Endodermal cell (in vitro differentiated cells): ENCODE measurements at regions not wholly inside any gene's neighbourhood (a gene's known extent, or its start where the extent isn't known, plus 50 kb on each side); places are given as distances from the start of the nearest gene placed in this dataset.

Experiments
- DNase-seq: peaks from one replicate; pipeline ENCODE4 v3.0.0-alpha.2; 2017
- H3K27ac ChIP-seq: 2 replicates; pipeline ENCODE4 v1.5.1; 2013; ENCODE audit warnings: mild to moderate bottlenecking, low read depth, low read length, moderate library complexity
- H3K27me3 ChIP-seq: 2 replicates; pipeline ENCODE4 v1.6.1; 2013; ENCODE audit warnings: mild to moderate bottlenecking, low read length, moderate library complexity; ENCODE audit not compliant: insufficient read depth, control insufficient read depth, poor library complexity, severe bottlenecking
- H3K36me3 ChIP-seq: 2 replicates; pipeline ENCODE4 v1.7.0; 2013; ENCODE audit warnings: mild to moderate bottlenecking, low read length, moderate library complexity; ENCODE audit not compliant: control insufficient read depth, insufficient read depth
- H3K4me1 ChIP-seq: one replicate; pipeline ENCODE4 v1.7.0; 2013; ENCODE audit warnings: low read length; ENCODE audit not compliant: control insufficient read depth, insufficient read depth
- H3K4me3 ChIP-seq: 2 replicates; pipeline ENCODE4 v1.5.1; 2013; ENCODE audit warnings: mild to moderate bottlenecking, low read length, moderate library complexity
- H3K9ac ChIP-seq: 2 replicates; pipeline ENCODE4 v1.6.1; 2013; ENCODE audit warnings: mild to moderate bottlenecking, low read length, moderate library complexity; ENCODE audit not compliant: poor library complexity, severe bottlenecking; ENCODE audit errors: extremely low read depth
- H3K9me3 ChIP-seq: 2 replicates; pipeline ENCODE4 v1.6.1; 2013; ENCODE audit warnings: mild to moderate bottlenecking, low read length, moderate library complexity; ENCODE audit not compliant: control insufficient read depth
- H3K27ac Mint-ChIP-seq: 2 replicates; pipeline ENCODE4 v1.8.0; 2020; ENCODE audit warnings: mixed read lengths
- H3K27me3 Mint-ChIP-seq: 2 replicates; pipeline ENCODE4 v1.8.0; 2021; ENCODE audit warnings: mild to moderate bottlenecking, mixed read lengths; ENCODE audit not compliant: insufficient read depth
- H3K36me3 Mint-ChIP-seq: 2 replicates; pipeline ENCODE4 v1.8.0; 2020; ENCODE audit warnings: low read depth, mixed read lengths
- H3K4me1 Mint-ChIP-seq: 2 replicates; pipeline ENCODE4 v1.8.0; 2020; ENCODE audit warnings: mixed read lengths
- H3K4me3 Mint-ChIP-seq: 2 replicates; pipeline ENCODE4 v1.8.0; 2020; ENCODE audit warnings: mild to moderate bottlenecking, moderate library complexity, mixed read lengths
- H3K9me3 Mint-ChIP-seq: 2 replicates; pipeline ENCODE4 v1.8.0; 2020; ENCODE audit warnings: mild to moderate bottlenecking, mixed read lengths
- CTCF ChIP-seq: fragments of 200-600 bp; sonication (generic); conservative IDR thresholded peaks from 2 replicates; pipeline ENCODE4 v1.5.0; 2021; ENCODE audit warnings: antibody characterized with exemption, mild to moderate bottlenecking
- WGBS, 2 experiments: methylation state at CpG; one replicate each; pipeline versions ENCODE4 v1.1.5 to v1.1.7; 2013; ENCODE audit warnings: missing lambda C conversion rate in 2 of 2, mixed read lengths in 1 of 2; ENCODE audit not compliant: insufficient coverage in 1 of 2, insufficient read length in 1 of 2; 5-methylcytosine and 5-hydroxymethylcytosine counted together

- Histone ChIP-seq H3K9ac (no peak overlapping the region), H3K27me3 (no peaks in the 10 kb centered on the region), H3K4me3 (no peak overlapping the region), H3K9me3 (no peaks in the 10 kb centered on the region), H3K4me1 (peaks cover 7% of the 10 kb centered on the region), H3K36me3 (no peaks in the 10 kb centered on the region), H3K27ac (no peak overlapping the region)
- TF ChIP-seq CTCF: no peak
- H3K27me3 Mint-ChIP-seq: peaks cover 6% of the 10 kb centered on the region
- no peak overlapping the region for H3K4me3 Mint-ChIP-seq
- no peak overlapping the region for H3K27ac Mint-ChIP-seq
- no peaks in the 10 kb centered on the region for H3K36me3 Mint-ChIP-seq
- WGBS, 2 experiments: no CpG with 5 or more reads among the region's 1 CpG
- no peak for DNase-seq
- peaks cover 5% of the 10 kb centered on the region for H3K4me1 Mint-ChIP-seq
- H3K9me3 Mint-ChIP-seq: no peaks in the 10 kb centered on the region
Measured at GRCh38 chr21:22096314-22096713, 1098.1 kb downstream of the NCAM2 start.

- no peaks in the 10 kb centered on the region for H3K9me3 ChIP-seq
- no peaks in the 10 kb centered on the region for H3K4me1 Mint-ChIP-seq
- H3K4me1 ChIP-seq: no peaks in the 10 kb centered on the region
- WGBS, 2 experiments: 74% methylated on average over 2 of the region's 2 CpGs; no CpG with 5 or more reads in 1 of the 2 experiments
- H3K36me3 ChIP-seq: no peaks in the 10 kb centered on the region
- no peaks in the 10 kb centered on the region for H3K27me3 Mint-ChIP-seq
- H3K27ac Mint-ChIP-seq: no peak overlapping the region
- no peak for TF ChIP-seq CTCF
- no peak overlapping the region for H3K4me3 Mint-ChIP-seq
- no peak overlapping the region for H3K4me3 ChIP-seq
- no peak for DNase-seq
- no peaks in the 10 kb centered on the region for H3K36me3 Mint-ChIP-seq
- no peaks in the 10 kb centered on the region for H3K27me3 ChIP-seq
- H3K9ac ChIP-seq: no peak overlapping the region
- no peak overlapping the region for H3K27ac ChIP-seq
- no peaks in the 10 kb centered on the region for H3K9me3 Mint-ChIP-seq
Measured at GRCh38 chr21:22106720-22107410, 1108.7 kb downstream of the NCAM2 start.

GRCh38 chr21:22115746-22116145 lies 1117.5 kb downstream of the NCAM2 start:
- Mint-ChIP-seq H3K4me3 (no peak overlapping the region), H3K27ac (no peak overlapping the region), H3K36me3 (no peaks in the 10 kb centered on the region), H3K4me1 (no peaks in the 10 kb centered on the region), H3K9me3 (peaks cover 1% of the 10 kb centered on the region), H3K27me3 (peaks cover under 1% of the 10 kb centered on the region)
- no peak overlapping the region for H3K4me3 ChIP-seq
- H3K9ac ChIP-seq: no peak overlapping the region
- TF ChIP-seq CTCF: no peak
- H3K9me3 ChIP-seq: no peaks in the 10 kb centered on the region
- H3K27ac ChIP-seq: no peak overlapping the region
- no peaks in the 10 kb centered on the region for H3K36me3 ChIP-seq
- no peaks in the 10 kb centered on the region for H3K4me1 ChIP-seq
- H3K27me3 ChIP-seq: no peaks in the 10 kb centered on the region
- WGBS, 2 experiments: 100% methylated on average over 1 of the region's 2 CpGs; no CpG with 5 or more reads in 1 of the 2 experiments
- DNase-seq: no peak
